Neural cell (in vitro differentiated cells): ENCODE measurements at regions not wholly inside any gene's neighbourhood (a gene's known extent, or its start where the extent isn't known, plus 50 kb on each side); places are given as distances from the start of the nearest gene placed in this dataset.

ENCODE experiments used
- H2AFZ ChIP-seq: fragments of 200-600, 300-800 bp; sonication (generic), shearing (Covaris generic); 2 replicates; pipeline ENCODE4 v1.6.0; 2014; ENCODE audit warnings: low read depth, mild to moderate bottlenecking, antibody characterized with exemption, low read length, moderate library complexity
- H3F3A ChIP-seq: fragments of 200-600 bp; shearing (Covaris generic); 2 replicates; pipeline ENCODE4 v1.6.1; 2016; ENCODE audit warnings: mild to moderate bottlenecking, moderate library complexity, mixed read lengths, antibody characterized with exemption, low read length; ENCODE audit not compliant: insufficient read depth, poor library complexity, severe bottlenecking
- H3K27ac ChIP-seq: fragments of 200-600, 300-800 bp; sonication (generic), shearing (Covaris generic); 2 replicates; pipeline ENCODE4 v1.5.1; 2014; ENCODE audit warnings: mild to moderate bottlenecking, low read length, moderate library complexity
- H3K27me3 ChIP-seq: fragments of 300-800, 200-600 bp; sonication (generic), shearing (Covaris generic); 2 replicates; pipeline ENCODE4 v1.6.0; 2014; ENCODE audit warnings: mild to moderate bottlenecking, low read depth, low read length, moderate library complexity; ENCODE audit not compliant: insufficient read depth
- H3K36me3 ChIP-seq: fragments of 300-800, 200-600 bp; sonication (generic), shearing (Covaris generic); 2 replicates; pipeline ENCODE4 v1.5.1; 2014; ENCODE audit warnings: mild to moderate bottlenecking, antibody characterized with exemption, low read length, moderate library complexity; ENCODE audit not compliant: insufficient read depth
- H3K4me2 ChIP-seq: fragments of 300-800, 200-600 bp; sonication (generic), shearing (Covaris generic); 2 replicates; pipeline ENCODE4 v1.6.0; 2014; ENCODE audit warnings: mild to moderate bottlenecking, low read length
- H3K4me3 ChIP-seq: fragments of 300-800, 200-600 bp; sonication (generic), shearing (Covaris generic); 2 replicates; pipeline ENCODE4 v1.5.1; 2014; ENCODE audit warnings: mild to moderate bottlenecking, low read length, moderate library complexity
- H3K79me2 ChIP-seq: fragments of 200-600 bp; shearing (Covaris generic); replicated peaks from 2 replicates; pipeline ENCODE4 v1.6.0; 2014; ENCODE audit warnings: mild to moderate bottlenecking, low read length, moderate library complexity; ENCODE audit not compliant: insufficient read depth
- H3K9ac ChIP-seq: fragments of 300-800, 200-600 bp; sonication (generic), shearing (Covaris generic); 2 replicates; pipeline ENCODE4 v1.6.1; 2016; ENCODE audit warnings: mild to moderate bottlenecking, low read length, mixed read lengths
- H3K9me2 ChIP-seq: fragments of 200-600 bp; shearing (Covaris generic); 2 replicates; pipeline ENCODE4 v1.6.1; 2016; ENCODE audit warnings: mild to moderate bottlenecking, low read length, mixed read lengths; ENCODE audit not compliant: insufficient read depth
- H3K9me3 ChIP-seq: fragments of 200-600, 300-800 bp; sonication (generic), shearing (Covaris generic); 2 replicates; pipeline ENCODE4 v1.6.1; 2016; ENCODE audit warnings: mild to moderate bottlenecking, mixed run types, low read length, moderate library complexity, mixed read lengths
- H4K20me1 ChIP-seq: fragments of 200-600 bp; shearing (Covaris generic); 2 replicates; pipeline ENCODE4 v1.6.1; 2016; ENCODE audit warnings: mild to moderate bottlenecking, mixed run types; ENCODE audit not compliant: insufficient read depth
- CTCF ChIP-seq: fragments of 450-650 bp; IDR thresholded peaks from 2 replicates; pipeline ENCODE4 v1.5.1; 2014; ENCODE audit warnings: antibody characterized with exemption, mild to moderate bottlenecking, moderate library complexity; ENCODE audit not compliant: poor library complexity, severe bottlenecking
- EP300 ChIP-seq: fragments of 450-650 bp; conservative IDR thresholded peaks from 2 replicates; pipeline ENCODE4 v1.6.1; 2014; ENCODE audit warnings: antibody characterized with exemption, mild to moderate bottlenecking, moderate library complexity; ENCODE audit not compliant: poor library complexity, severe bottlenecking
- EZH2 ChIP-seq: fragments of 200-600, 300-800 bp; shearing (Covaris generic), sonication (generic); IDR thresholded peaks from 2 replicates; pipeline ENCODE4 v1.6.1; 2014; ENCODE audit warnings: antibody characterized with exemption, low read length, borderline replicate concordance, mild to moderate bottlenecking; ENCODE audit not compliant: insufficient read depth, poor library complexity, severe bottlenecking
- MXI1 ChIP-seq: fragments of 450-650 bp; conservative IDR thresholded peaks from 2 replicates; pipeline ENCODE4 v1.6.1; 2014; ENCODE audit warnings: antibody characterized with exemption, mild to moderate bottlenecking; ENCODE audit not compliant: poor library complexity, severe bottlenecking
- POLR2AphosphoS5 ChIP-seq: IDR thresholded peaks from 2 replicates; pipeline ENCODE4 v1.6.1; 2012
- RAD21 ChIP-seq: fragments of 450-650 bp; conservative IDR thresholded peaks from 2 replicates; pipeline ENCODE4 v1.6.1; 2014; ENCODE audit warnings: antibody characterized with exemption, mild to moderate bottlenecking, moderate library complexity
- REST ChIP-seq: IDR thresholded peaks from 2 replicates; pipeline ENCODE4 v1.6.1; 2012; ENCODE audit warnings: borderline replicate concordance
- SMC3 ChIP-seq: fragments of 450-650 bp; conservative IDR thresholded peaks from 2 replicates; pipeline ENCODE4 v1.6.1; 2014; ENCODE audit warnings: antibody characterized with exemption, mild to moderate bottlenecking, moderate library complexity; ENCODE audit not compliant: poor library complexity
- TAF1 ChIP-seq: IDR thresholded peaks from 2 replicates; pipeline ENCODE4 v1.6.1; 2012; ENCODE audit warnings: low read depth

- H3K36me3 ChIP-seq: no peaks in the 10 kb centered on the region
Measured at GRCh38 chr9:3746296-3747275, 220.8 kb upstream of the RFX3 start.

More at GRCh38 chr9:3746296-3747275, 220.8 kb upstream of the RFX3 start:
- Histone ChIP-seq H3K27ac (no peak overlapping the region), H3F3A (no peaks in the 10 kb centered on the region), H4K20me1 (no peaks in the 10 kb centered on the region), H3K4me3 (no peak overlapping the region), H2AFZ (no peak overlapping the region), H3K4me2 (no peak overlapping the region), H3K9me3 (no peaks in the 10 kb centered on the region), H3K27me3 (no peaks in the 10 kb centered on the region), H3K9ac (no peak overlapping the region), H3K9me2 (no peaks in the 10 kb centered on the region), H3K79me2 (no peaks in the 10 kb centered on the region)
- TF ChIP-seq EZH2 (no peak), MXI1 (no peak), REST (no peak), TAF1 (no peak), RAD21 (no peak), CTCF (no peak), SMC3 (no peak), EP300 (no peak), POLR2AphosphoS5 (no peak)
